Superior temporal gyrus (tissue), 1 donor: ENCODE measurements at regions not wholly inside any gene's neighbourhood (a gene's known extent, or its start where the extent isn't known, plus 50 kb on each side); places are given as distances from the start of the nearest gene placed in this dataset.
"Not testable (repeated sequence)": the region's sequence is repeated elsewhere in the genome, so short reads cannot be mapped to it uniquely, and the experiment has no call there.

Source experiments
- DNase-seq: peaks from one replicate; pipeline ENCODE4 v3.0.0-alpha.2; 2016; ENCODE audit errors: extremely low spot score

- DNase-seq, result no peak
Observed at GRCh38 chr4:181792641-181793040, 450.6 kb upstream of the TENM3 start.

- no peak for DNase-seq
Observed at GRCh38 chr4:181793096-181793495, 450.1 kb upstream of the TENM3 start.

GRCh38 chr4:181796502-181796901, 446.7 kb upstream of the TENM3 start:
- DNase-seq, result no peak

GRCh38 chr4:181798536-181798935, 444.7 kb upstream of the TENM3 start:
- DNase-seq, result no peak

GRCh38 chr4:181799561-181800069, 443.6 kb upstream of the TENM3 start:
- no peak for DNase-seq

- no peak for DNase-seq
Observed at GRCh38 chr4:181802207-181802606, 441.0 kb upstream of the TENM3 start.

- DNase-seq, result no peak
Observed at GRCh38 chr4:181807771-181808170, 435.4 kb upstream of the TENM3 start.

GRCh38 chr4:181810711-181811110, 432.5 kb upstream of the TENM3 start:
- no peak for DNase-seq

GRCh38 chr4:181811550-181811949, 431.7 kb upstream of the TENM3 start:
- not testable (repeated sequence) for DNase-seq

GRCh38 chr4:181819946-181820345, 423.3 kb upstream of the TENM3 start:
- no peak for DNase-seq

GRCh38 chr4:181820553-181820952, 422.6 kb upstream of the TENM3 start:
- no peak for DNase-seq

- DNase-seq, result peak; percentile 14
Observed at GRCh38 chr4:181821039-181822004, 421.9 kb upstream of the TENM3 start.

- no peak for DNase-seq
Observed at GRCh38 chr4:181822005-181822375, 421.2 kb upstream of the TENM3 start.

- no peak for DNase-seq
Observed at GRCh38 chr4:181823183-181823582, 420.0 kb upstream of the TENM3 start.

GRCh38 chr4:181823645-181824044, 419.6 kb upstream of the TENM3 start:
- no peak for DNase-seq

- DNase-seq, result no peak
Observed at GRCh38 chr4:181825564-181825963, 417.6 kb upstream of the TENM3 start.

GRCh38 chr4:181827246-181827645, 416.0 kb upstream of the TENM3 start:
- DNase-seq, result no peak

- DNase-seq, result no peak
Observed at GRCh38 chr4:181830404-181831035, 412.7 kb upstream of the TENM3 start.

GRCh38 chr4:181834071-181834470, 409.1 kb upstream of the TENM3 start:
- no peak for DNase-seq

GRCh38 chr4:181835348-181835747, 407.9 kb upstream of the TENM3 start:
- DNase-seq, result no peak

GRCh38 chr4:181838253-181838652, 404.9 kb upstream of the TENM3 start:
- no peak for DNase-seq

- not testable (repeated sequence) for DNase-seq
Observed at GRCh38 chr4:181843797-181844196, 399.4 kb upstream of the TENM3 start.

GRCh38 chr4:181845617-181846016, 397.6 kb upstream of the TENM3 start:
- DNase-seq, result no peak
